NB4 (cell line): ENCODE measurements at regions not wholly inside any gene's neighbourhood (a gene's known extent, or its start where the extent isn't known, plus 50 kb on each side); places are given as distances from the start of the nearest gene placed in this dataset.

Experiments
- POLR2A ChIP-seq: IDR thresholded peaks from 2 replicates; pipeline ENCODE4 v1.6.1; 2011; ENCODE audit warnings: mild to moderate bottlenecking; ENCODE audit not compliant: insufficient read length; ENCODE audit errors: extremely low read depth
- TF ChIP-seq, protein P1 (sequence below): IDR thresholded peaks from one replicate; pipeline ENCODE4 v1.5.1; 2012; ENCODE audit warnings: low read depth, low read length
- TF ChIP-seq, protein P2 (sequence below): IDR thresholded peaks from 2 replicates; pipeline ENCODE4 v1.6.1; 2011; ENCODE audit warnings: low read depth, low read length

DNA sequence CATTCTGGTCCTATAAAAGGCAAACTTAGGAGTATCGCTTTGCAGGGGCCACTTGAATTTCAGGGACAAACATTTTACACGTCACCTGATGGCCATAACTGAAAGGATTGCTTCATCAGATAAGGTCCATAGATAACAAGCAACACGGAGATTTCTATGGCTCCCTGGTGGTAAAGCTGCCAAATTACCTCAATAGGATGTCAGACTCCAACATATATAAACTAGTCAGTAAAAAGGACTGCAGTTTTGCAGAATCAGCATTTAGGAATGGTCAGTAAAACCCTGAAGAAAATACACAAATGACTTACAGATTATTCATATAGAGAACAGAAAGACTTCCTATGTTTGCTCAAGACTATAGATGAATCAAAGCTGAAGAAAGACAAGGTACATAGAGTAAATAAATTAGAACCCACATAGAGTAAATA lies 66.1 kb upstream of the GRIP1 start:
- TF ChIP-seq, protein P1, sequence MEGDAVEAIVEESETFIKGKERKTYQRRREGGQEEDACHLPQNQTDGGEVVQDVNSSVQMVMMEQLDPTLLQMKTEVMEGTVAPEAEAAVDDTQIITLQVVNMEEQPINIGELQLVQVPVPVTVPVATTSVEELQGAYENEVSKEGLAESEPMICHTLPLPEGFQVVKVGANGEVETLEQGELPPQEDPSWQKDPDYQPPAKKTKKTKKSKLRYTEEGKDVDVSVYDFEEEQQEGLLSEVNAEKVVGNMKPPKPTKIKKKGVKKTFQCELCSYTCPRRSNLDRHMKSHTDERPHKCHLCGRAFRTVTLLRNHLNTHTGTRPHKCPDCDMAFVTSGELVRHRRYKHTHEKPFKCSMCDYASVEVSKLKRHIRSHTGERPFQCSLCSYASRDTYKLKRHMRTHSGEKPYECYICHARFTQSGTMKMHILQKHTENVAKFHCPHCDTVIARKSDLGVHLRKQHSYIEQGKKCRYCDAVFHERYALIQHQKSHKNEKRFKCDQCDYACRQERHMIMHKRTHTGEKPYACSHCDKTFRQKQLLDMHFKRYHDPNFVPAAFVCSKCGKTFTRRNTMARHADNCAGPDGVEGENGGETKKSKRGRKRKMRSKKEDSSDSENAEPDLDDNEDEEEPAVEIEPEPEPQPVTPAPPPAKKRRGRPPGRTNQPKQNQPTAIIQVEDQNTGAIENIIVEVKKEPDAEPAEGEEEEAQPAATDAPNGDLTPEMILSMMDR, result no peak
- TF ChIP-seq POLR2A, result no peak
- TF ChIP-seq, protein P2, sequence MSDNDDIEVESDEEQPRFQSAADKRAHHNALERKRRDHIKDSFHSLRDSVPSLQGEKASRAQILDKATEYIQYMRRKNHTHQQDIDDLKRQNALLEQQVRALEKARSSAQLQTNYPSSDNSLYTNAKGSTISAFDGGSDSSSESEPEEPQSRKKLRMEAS, result no peak
